ENCODE measurements at regions not wholly inside any gene's neighbourhood (a gene's known extent, or its start where the extent isn't known, plus 50 kb on each side); places are given as distances from the start of the nearest gene placed in this dataset.

- H3K4me3 ChIP-seq (ENCODE audit: low read depth, low read length), result no peak overlapping the region
Observed at GRCh38 chr6:44530910-44531234, 143.4 kb downstream of the CDC5L start.

GRCh38 chr6:44531442-44532015 lies 144.0 kb downstream of the CDC5L start:
- no peak for DNase-seq (ENCODE audit: low read depth)
- in situ Hi-C loops (cut with HindIII; ENCODE audit: low sequenced_read_pairs), result no loop called here
- TF ChIP-seq CTCF (IDR thresholded peaks at IDR 0.05; ENCODE audit: low read depth, low read length, missing control alignments), result no peak
- H3K4me3 ChIP-seq (ENCODE audit: low read depth, low read length), result no peak overlapping the region

More at GRCh38 chr6:44530910-44531234, 143.4 kb downstream of the CDC5L start:
- in situ Hi-C loops (cut with HindIII; ENCODE audit: low sequenced_read_pairs), result no loop called here
- no peak for TF ChIP-seq CTCF (IDR thresholded peaks at IDR 0.05; ENCODE audit: low read depth, low read length, missing control alignments)
- no peak for DNase-seq (ENCODE audit: low read depth)

GRCh38 chr6:44533421-44533820 lies 145.9 kb downstream of the CDC5L start:
- no peak for TF ChIP-seq CTCF (IDR thresholded peaks at IDR 0.05; ENCODE audit: low read depth, low read length, missing control alignments)
- DNase-seq (ENCODE audit: low read depth), result no peak
- in situ Hi-C loops (cut with HindIII; ENCODE audit: low sequenced_read_pairs), result no loop called here
- H3K4me3 ChIP-seq (ENCODE audit: low read depth, low read length), result no peak overlapping the region

GRCh38 chr6:44534291-44534690 lies 146.8 kb downstream of the CDC5L start:
- no peak for TF ChIP-seq CTCF (IDR thresholded peaks at IDR 0.05; ENCODE audit: low read depth, low read length, missing control alignments)
- in situ Hi-C loops (cut with HindIII; ENCODE audit: low sequenced_read_pairs), result no loop called here
- no peak overlapping the region for H3K4me3 ChIP-seq (ENCODE audit: low read depth, low read length)
- no peak for DNase-seq (ENCODE audit: low read depth)

GRCh38 chr6:44535446-44535845 lies 147.9 kb downstream of the CDC5L start:
- DNase-seq (ENCODE audit: low read depth), result no peak
- H3K4me3 ChIP-seq (ENCODE audit: low read depth, low read length), result no peak overlapping the region
- TF ChIP-seq CTCF (IDR thresholded peaks at IDR 0.05; ENCODE audit: low read depth, low read length, missing control alignments), result no peak
- in situ Hi-C loops (cut with HindIII; ENCODE audit: low sequenced_read_pairs), result no loop called here

- H3K4me3 ChIP-seq (ENCODE audit: low read depth, low read length), result no peak overlapping the region
- no peak for TF ChIP-seq CTCF (IDR thresholded peaks at IDR 0.05; ENCODE audit: low read depth, low read length, missing control alignments)
- DNase-seq (ENCODE audit: low read depth), result no peak
- in situ Hi-C loops (cut with HindIII; ENCODE audit: low sequenced_read_pairs), result no loop called here
Observed at GRCh38 chr6:44535967-44536366, 148.5 kb downstream of the CDC5L start.
